Neural progenitor cell (in vitro differentiated cells): ENCODE measurements at regions not wholly inside any gene's neighbourhood (a gene's known extent, or its start where the extent isn't known, plus 50 kb on each side); places are given as distances from the start of the nearest gene placed in this dataset.

ENCODE experiments used
- CTCF ChIP-seq: fragments of 200-600 bp; sonication (generic); IDR thresholded peaks from 2 replicates; pipeline ENCODE4 v1.5.1; 2017; ENCODE audit warnings: antibody characterized with exemption, mild to moderate bottlenecking
- EZH2 ChIP-seq: fragments of 200-600 bp; sonication (generic); IDR thresholded peaks from 2 replicates; pipeline ENCODE4 v1.6.1; 2017; ENCODE audit warnings: antibody characterized with exemption, mild to moderate bottlenecking, moderate library complexity

- TF ChIP-seq CTCF (no peak), EZH2 (no peak)
Observed at GRCh38 chr2:42853549-42854206, 61.3 kb upstream of the HAAO start.
